ENCODE measurements at regions not wholly inside any gene's neighbourhood (a gene's known extent, or its start where the extent isn't known, plus 50 kb on each side); places are given as distances from the start of the nearest gene placed in this dataset.

- H3K4me3 ChIP-seq (ENCODE audit: low read depth in 1 of 2, low read length in 1 of 2): no peak overlapping the region
Measured at GRCh38 chr1:217332431-217333065, 298.3 kb downstream of the GPATCH2 start.

GRCh38 chr1:217331698-217332097 is 299.2 kb downstream of the GPATCH2 start:
- no peaks in the 10 kb centered on the region for H3K36me3 ChIP-seq
- no peak overlapping the region for H3K27ac ChIP-seq
- no peak for TF ChIP-seq CTCF (IDR thresholded peaks at IDR 0.05)
- no peak overlapping the region for H3K4me3 ChIP-seq (ENCODE audit: low read depth in 1 of 2, low read length in 1 of 2)
- H3K9me3 ChIP-seq: no peaks in the 10 kb centered on the region
- no peaks in the 10 kb centered on the region for H3K4me1 ChIP-seq (ENCODE audit: control insufficient read depth in 1 of 2, insufficient read depth in 1 of 2, low read depth in 1 of 2, low read length in 1 of 2)
- H3K27me3 ChIP-seq: no peaks in the 10 kb centered on the region

More at GRCh38 chr1:217332431-217333065, 298.3 kb downstream of the GPATCH2 start:
- H3K9me3 ChIP-seq: no peaks in the 10 kb centered on the region
- H3K36me3 ChIP-seq: no peaks in the 10 kb centered on the region
- TF ChIP-seq CTCF (IDR thresholded peaks at IDR 0.05): no peak
- H3K4me1 ChIP-seq (ENCODE audit: control insufficient read depth in 1 of 2, insufficient read depth in 1 of 2, low read depth in 1 of 2, low read length in 1 of 2): no peaks in the 10 kb centered on the region
- no peaks in the 10 kb centered on the region for H3K27me3 ChIP-seq
- no peak overlapping the region for H3K27ac ChIP-seq

GRCh38 chr1:217327901-217328300 is 303.0 kb downstream of the GPATCH2 start:
- TF ChIP-seq CTCF (IDR thresholded peaks at IDR 0.05): no peak
- H3K36me3 ChIP-seq: no peaks in the 10 kb centered on the region
- H3K9me3 ChIP-seq: no peaks in the 10 kb centered on the region
- no peaks in the 10 kb centered on the region for H3K27me3 ChIP-seq
- no peak overlapping the region for H3K4me3 ChIP-seq (ENCODE audit: low read depth in 1 of 2, low read length in 1 of 2)
- no peaks in the 10 kb centered on the region for H3K4me1 ChIP-seq (ENCODE audit: control insufficient read depth in 1 of 2, insufficient read depth in 1 of 2, low read depth in 1 of 2, low read length in 1 of 2)
- H3K27ac ChIP-seq: no peak overlapping the region

GRCh38 chr1:217322834-217323233 is 308.1 kb downstream of the GPATCH2 start:
- Histone ChIP-seq H3K27ac (no peak overlapping the region), H3K4me3 (ENCODE audit: low read depth in 1 of 2, low read length in 1 of 2) (no peak overlapping the region), H3K27me3 (no peaks in the 10 kb centered on the region), H3K9me3 (no peaks in the 10 kb centered on the region), H3K36me3 (no peaks in the 10 kb centered on the region), H3K4me1 (ENCODE audit: control insufficient read depth in 1 of 2, insufficient read depth in 1 of 2, low read depth in 1 of 2, low read length in 1 of 2) (no peaks in the 10 kb centered on the region)
- TF ChIP-seq CTCF (IDR thresholded peaks at IDR 0.05): no peak

- H3K27ac ChIP-seq: no peak overlapping the region
- no peaks in the 10 kb centered on the region for H3K4me1 ChIP-seq (ENCODE audit: control insufficient read depth in 1 of 2, insufficient read depth in 1 of 2, low read depth in 1 of 2, low read length in 1 of 2)
- no peak for TF ChIP-seq CTCF (IDR thresholded peaks at IDR 0.05)
- H3K4me3 ChIP-seq (ENCODE audit: low read depth in 1 of 2, low read length in 1 of 2): no peak overlapping the region
- no peaks in the 10 kb centered on the region for H3K36me3 ChIP-seq
- no peaks in the 10 kb centered on the region for H3K27me3 ChIP-seq
- no peaks in the 10 kb centered on the region for H3K9me3 ChIP-seq
Measured at GRCh38 chr1:217315346-217315745, 315.5 kb downstream of the GPATCH2 start.
